SK-MEL-5 (cell line): ENCODE measurements at regions not wholly inside any gene's neighbourhood (a gene's known extent, or its start where the extent isn't known, plus 50 kb on each side); places are given as distances from the start of the nearest gene placed in this dataset.
A peak's percentile ranks its signal among the peaks of the same experiment; 100 is the strongest.

Source experiments
- DNase-seq: peaks from one replicate; pipeline ENCODE4 v3.0.0-alpha.2; 2016; ENCODE audit warnings: low read depth, low spot score
- in situ Hi-C: cut with HindIII; loops from 2 replicates; pipeline ENCODE4 v1.10.0; 2016; ENCODE audit warnings: low sequenced_read_pairs, high pct_unique_total_duplicates, low pct_unique_long_range_greater_than_20kb

GRCh38 chr16:48949636-48950035, 332.0 kb downstream of the CBLN1 start:
- in situ Hi-C loops: no loop called here
- DNase-seq: no peak

DNA sequence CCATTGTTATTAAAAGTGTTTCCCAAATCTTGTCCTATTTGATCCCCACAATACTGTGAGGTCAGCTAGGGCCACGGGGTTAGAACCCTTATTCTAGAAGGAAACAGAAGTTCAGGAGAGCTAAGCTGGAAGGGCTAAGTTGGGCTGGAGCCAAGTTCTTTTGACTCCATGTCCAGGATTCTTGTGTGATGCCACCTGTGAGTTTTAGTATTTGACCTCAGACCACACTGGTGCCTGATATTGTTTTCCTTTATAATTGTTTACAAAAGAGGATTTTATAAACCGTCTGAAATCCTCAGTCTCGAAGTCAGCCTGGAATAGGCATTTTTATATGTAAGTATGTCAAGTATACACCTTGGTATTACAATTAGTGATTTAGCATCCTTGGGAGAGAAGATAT, 332.7 kb downstream of the CBLN1 start:
- no peak for DNase-seq
- in situ Hi-C loops: no loop called here

DNA sequence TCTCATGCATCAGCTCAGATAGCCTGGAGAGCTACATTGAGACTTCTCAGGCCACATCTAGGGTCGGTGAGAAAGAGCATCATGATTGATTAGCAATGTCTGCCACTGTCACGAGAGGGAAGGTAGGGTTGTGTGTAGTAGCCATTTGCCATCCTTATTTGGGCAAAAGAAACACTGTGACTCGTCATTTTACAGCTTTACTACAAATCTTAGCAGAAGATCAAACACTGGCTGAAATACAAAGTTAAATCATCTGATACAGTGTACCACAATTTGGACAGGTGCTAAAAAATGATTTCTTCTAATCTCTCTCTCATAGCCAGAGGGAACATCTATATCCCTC, 334.3 kb downstream of the CBLN1 start:
- DNase-seq: no peak
- in situ Hi-C loops: no loop called here

DNA sequence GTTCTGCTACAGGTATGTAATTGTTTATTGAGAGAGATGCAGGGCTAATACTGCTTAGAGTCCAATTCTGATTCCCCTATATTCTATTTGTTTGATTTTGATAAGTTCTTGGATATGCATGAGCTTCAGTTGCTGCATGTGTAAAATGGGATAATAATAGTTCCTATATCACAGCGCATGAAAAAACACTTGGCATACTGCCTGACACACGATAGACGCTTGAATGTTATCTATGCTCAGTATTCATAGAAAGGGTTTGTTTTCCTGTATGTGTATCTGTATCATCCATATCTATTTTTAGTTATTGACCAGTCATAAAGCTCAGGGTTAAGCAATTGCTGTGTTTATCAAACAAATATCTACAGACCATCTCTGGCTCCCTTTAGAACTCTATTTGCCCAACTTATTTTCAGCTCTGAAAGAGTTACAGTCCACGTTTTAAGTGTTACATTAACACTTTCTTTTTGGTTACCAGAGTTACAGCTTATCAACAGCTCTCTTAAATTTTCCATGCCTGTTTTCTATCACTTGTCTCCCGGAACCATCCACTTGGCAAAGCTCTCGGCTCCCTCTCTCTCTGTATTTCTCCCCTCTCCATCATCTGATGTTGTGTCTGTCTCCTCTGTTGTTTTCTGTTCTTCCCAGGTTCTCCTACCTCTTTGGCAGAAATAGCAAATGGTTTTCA, 334.8 kb downstream of the CBLN1 start:
- in situ Hi-C loops: no loop called here
- DNase-seq: no peak

DNA sequence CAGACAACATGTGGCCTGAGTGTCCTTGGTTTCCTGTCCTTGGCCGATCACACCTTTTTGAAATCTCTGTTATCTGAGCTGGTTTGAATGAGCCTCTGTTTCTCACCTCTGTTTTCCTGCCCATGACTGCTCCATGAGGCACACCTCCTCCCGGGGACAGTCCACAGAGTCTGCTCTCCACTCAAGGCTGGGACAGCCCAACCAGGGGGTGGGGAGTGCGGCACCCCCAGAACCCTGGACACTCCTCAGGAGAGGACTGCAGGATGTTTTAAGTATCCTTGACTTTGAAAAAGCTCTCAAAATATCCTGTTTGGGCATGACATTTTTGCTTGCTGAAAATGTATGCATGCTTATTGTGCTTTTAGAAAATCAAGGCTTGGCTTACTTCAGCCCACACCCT, 333.0 kb upstream of the N4BP1 start:
- no peak for DNase-seq
- in situ Hi-C loops: no loop called here

GRCh38 chr16:48936811-48937210, 326.8 kb upstream of the N4BP1 start:
- DNase-seq: no peak
- in situ Hi-C loops: no loop called here

DNA sequence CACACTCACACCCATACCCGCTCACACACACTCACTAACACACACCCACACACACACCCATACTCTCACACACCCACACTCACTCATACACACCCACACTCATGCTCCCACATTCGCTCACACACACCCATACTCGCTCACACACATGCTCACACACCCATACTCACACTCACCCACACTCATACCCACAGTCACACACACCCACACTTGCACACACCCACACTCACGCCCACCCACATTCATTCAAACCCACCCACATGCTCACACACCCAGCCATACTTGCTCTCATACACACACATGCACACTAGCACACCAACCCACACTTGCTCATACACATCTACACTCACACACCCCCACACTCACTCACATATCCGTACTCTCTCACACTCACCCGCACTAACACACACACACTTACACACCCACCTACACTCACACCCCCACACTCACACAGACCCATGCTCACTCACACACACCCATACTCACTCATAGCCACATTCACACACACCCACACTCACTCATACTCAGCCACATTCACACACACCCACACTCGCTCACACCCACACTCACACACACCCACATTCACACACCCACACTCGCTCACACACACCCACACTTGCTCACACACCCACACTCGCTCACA, 322.4 kb upstream of the N4BP1 start:
- DNase-seq: no peak
- in situ Hi-C loops: no loop called here

DNA sequence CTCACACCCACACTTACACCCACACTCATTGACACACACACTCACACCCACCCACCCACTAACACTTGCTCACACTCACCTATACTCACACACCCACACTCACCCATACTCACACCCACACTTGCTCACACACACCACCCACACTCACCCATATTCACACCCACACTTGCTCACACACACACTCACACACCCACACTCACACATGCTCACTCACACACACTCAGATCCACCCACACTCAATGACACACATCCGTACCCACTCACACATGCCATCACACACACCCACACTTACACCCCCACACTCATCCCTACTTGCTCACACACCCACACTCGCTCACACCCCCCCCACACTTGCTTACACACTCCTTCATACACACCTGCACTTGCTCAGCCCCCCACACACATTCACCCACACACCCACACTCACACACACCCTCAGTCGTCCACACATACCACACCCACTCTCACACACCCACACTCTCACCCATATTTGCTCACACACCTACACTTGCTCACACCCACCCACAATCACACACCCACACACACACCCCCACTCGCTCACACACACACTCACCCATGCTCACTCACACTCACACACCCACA, 321.1 kb upstream of the N4BP1 start:
- in situ Hi-C loops: no loop called here
- no peak for DNase-seq

DNA sequence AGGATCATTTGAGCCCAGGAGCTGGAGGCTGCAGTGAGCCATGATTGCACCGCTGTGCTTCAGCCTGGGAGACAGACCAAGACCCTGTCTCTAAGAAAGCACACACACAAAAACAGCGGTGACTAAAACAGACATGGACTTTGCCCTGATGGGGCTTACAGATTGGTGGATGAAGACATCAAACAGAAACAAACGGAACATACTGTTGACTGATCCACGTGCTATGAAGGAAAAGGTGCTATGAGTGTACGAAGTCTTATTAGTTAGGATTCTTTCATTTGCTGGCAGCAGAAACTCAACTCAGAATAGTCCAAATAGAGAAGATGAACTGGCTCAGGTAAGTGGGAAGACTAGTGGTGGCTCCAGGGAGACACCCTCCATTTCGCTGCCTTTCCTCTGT, 309.8 kb upstream of the N4BP1 start:
- DNase-seq: no peak
- in situ Hi-C loops: no loop called here

- in situ Hi-C loops: no loop called here
- DNase-seq: peak; percentile 6
Measured at GRCh38 chr16:48918520-48919258, 308.7 kb upstream of the N4BP1 start.

DNA sequence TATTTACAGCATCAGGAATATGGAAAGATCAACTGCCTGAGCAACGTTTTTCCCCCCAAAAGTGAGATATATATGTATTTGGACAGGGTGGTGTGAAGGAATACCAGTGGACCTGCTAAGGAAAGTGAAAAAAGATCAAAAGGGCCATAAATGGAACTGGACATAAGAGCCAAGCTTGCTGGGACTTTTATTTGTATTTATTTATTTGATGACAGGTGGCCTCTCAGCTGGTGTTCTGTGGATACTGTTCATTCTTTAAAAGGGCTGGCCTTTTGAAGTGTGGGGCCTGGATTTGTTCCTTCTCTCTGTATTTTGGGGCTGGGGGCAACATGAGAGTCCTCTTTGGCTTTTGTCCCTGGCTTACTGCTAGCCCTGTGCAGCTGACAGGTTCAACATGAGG, 306.6 kb upstream of the N4BP1 start:
- DNase-seq: no peak
- in situ Hi-C loops: no loop called here

DNA sequence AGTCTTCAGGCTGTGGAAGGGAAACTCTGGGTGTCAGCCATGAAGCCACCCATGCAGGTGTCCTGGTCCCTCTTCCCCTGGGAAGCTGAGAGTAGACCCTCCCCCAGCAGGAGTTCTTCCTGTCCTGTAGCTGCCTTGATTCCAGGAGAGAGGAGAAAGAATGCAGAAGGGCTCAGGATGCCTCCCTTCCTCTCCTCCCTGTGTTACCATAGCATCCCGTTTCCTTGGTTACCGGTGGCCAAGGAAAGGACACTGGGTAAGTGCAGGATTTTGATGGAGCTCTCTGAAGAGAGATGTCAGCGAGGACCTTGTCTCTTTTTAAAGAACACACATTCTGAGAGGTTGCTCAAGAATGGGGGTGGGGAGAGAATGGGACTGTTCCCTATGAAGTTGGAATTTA, 304.1 kb upstream of the N4BP1 start:
- in situ Hi-C loops: no loop called here
- DNase-seq: no peak

- in situ Hi-C loops: no loop called here
- no peak for DNase-seq
Measured at GRCh38 chr16:48913384-48913783, 303.4 kb upstream of the N4BP1 start.

DNA sequence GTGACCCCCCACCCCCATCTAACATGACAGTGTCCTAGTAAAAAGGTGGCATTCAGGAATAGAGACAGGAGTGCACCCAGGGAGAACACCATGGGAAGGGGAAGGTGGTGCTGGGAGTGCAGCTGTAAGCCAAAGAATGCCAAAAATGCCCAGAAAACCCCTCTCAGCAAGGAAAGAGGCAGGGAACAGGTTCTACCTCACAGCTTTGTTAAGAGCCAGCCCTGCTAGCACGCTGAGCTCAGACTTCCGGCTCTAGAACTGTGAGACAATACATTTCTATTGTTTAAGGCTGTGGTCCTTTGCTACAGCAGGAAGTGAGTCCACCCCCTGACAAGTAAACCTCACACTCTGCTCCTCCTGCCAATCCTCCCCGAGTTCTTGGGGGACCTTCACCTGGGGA, 302.4 kb upstream of the N4BP1 start:
- no peak for DNase-seq
- in situ Hi-C loops: no loop called here

DNA sequence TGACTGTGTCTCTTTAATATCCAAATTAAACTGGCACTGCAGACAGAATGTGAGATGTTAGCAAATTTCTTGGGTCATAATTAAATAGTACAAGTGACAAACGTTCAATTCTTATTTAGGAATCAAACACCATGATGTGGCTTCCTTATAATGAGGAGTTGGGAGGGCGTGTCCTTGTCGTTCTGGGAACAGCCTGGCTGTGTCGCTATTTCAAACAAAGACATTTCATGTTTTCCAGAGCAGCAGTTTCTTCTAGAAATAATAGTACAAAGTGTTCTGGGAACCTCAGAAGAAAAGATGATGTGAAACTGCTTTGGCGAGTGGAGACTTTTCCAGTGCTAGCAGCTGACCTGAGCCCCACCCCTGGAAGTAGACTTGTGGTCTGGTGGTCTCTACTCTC, 301.7 kb upstream of the N4BP1 start:
- in situ Hi-C loops: no loop called here
- peak; percentile 18 for DNase-seq

GRCh38 chr16:48910214-48910613, 300.2 kb upstream of the N4BP1 start:
- no peak for DNase-seq
- in situ Hi-C loops: no loop called here

GRCh38 chr16:48909231-48909630, 299.3 kb upstream of the N4BP1 start:
- no peak for DNase-seq
- in situ Hi-C loops: no loop called here

- in situ Hi-C loops: no loop called here
- no peak for DNase-seq
Measured at GRCh38 chr16:48907906-48908634, 298.1 kb upstream of the N4BP1 start.
